Suprapubic skin (tissue), 4 donors: ENCODE measurements at regions not wholly inside any gene's neighbourhood (a gene's known extent, or its start where the extent isn't known, plus 50 kb on each side); places are given as distances from the start of the nearest gene placed in this dataset.

ENCODE experiments used
- EP300 ChIP-seq: sonication (generic); formaldehyde crosslinking; IDR thresholded peaks from one replicate; pipeline ENCODE4 v1.6.1; 2017; ENCODE audit warnings: antibody characterized with exemption
- POLR2A ChIP-seq, 2 donors: fragments of 450-650 bp; IDR thresholded peaks; one replicate each; pipeline ENCODE4 v1.6.1; 2017; ENCODE audit warnings: antibody characterized with exemption in 2 of 2, mild to moderate bottlenecking in 2 of 2, moderate library complexity in 2 of 2
- POLR2AphosphoS5 ChIP-seq, 3 donors: sonication (generic); formaldehyde crosslinking; IDR thresholded peaks; one replicate each; pipeline ENCODE4 v1.6.1; 2017; ENCODE audit warnings: antibody characterized with exemption in 3 of 3
- TF ChIP-seq, protein P1 (sequence below), 2 donors: fragments of 200-600 bp in 1 of 2; fragments of 450-650 bp in 1 of 2; sonication (generic) in 1 of 2; IDR thresholded peaks; one replicate each; pipeline ENCODE4 v1.5.1; 2016 to 2019; ENCODE audit warnings: antibody characterized with exemption in 2 of 2, mild to moderate bottlenecking in 1 of 2, moderate library complexity in 1 of 2

DNA sequence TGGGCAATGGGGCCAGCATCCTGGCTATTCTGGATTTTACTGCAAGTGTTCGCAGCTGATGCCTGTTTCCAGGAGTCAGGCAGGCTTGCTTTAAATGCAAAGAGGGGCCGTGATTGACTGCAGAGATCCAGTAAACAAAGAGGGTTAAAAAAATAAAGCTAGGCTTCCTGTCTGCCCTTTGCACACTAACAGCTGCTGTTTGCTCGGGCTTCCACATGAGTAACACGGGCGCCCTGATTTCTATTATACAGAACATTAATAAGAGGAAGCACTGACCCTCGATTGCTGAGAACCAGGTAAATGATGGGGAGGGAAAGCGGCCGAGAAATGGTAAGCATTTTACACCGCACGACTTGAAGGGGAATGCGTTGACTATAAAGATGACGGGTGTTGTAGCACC lies 254.2 kb upstream of the ZNF507 start:
- TF ChIP-seq, protein P1, sequence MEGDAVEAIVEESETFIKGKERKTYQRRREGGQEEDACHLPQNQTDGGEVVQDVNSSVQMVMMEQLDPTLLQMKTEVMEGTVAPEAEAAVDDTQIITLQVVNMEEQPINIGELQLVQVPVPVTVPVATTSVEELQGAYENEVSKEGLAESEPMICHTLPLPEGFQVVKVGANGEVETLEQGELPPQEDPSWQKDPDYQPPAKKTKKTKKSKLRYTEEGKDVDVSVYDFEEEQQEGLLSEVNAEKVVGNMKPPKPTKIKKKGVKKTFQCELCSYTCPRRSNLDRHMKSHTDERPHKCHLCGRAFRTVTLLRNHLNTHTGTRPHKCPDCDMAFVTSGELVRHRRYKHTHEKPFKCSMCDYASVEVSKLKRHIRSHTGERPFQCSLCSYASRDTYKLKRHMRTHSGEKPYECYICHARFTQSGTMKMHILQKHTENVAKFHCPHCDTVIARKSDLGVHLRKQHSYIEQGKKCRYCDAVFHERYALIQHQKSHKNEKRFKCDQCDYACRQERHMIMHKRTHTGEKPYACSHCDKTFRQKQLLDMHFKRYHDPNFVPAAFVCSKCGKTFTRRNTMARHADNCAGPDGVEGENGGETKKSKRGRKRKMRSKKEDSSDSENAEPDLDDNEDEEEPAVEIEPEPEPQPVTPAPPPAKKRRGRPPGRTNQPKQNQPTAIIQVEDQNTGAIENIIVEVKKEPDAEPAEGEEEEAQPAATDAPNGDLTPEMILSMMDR (IDR thresholded peaks at IDR 0.05) = no peak
- TF ChIP-seq EP300 = no peak
- no peak for TF ChIP-seq POLR2A (IDR thresholded peaks at IDR 0.05)
- no peak for TF ChIP-seq POLR2AphosphoS5 (IDR thresholded peaks at IDR 0.05)
